Fibroblast of lung (primary cell): ENCODE measurements at regions not wholly inside any gene's neighbourhood (a gene's known extent, or its start where the extent isn't known, plus 50 kb on each side); places are given as distances from the start of the nearest gene placed in this dataset.

Experiments
- EZH2 ChIP-seq: IDR thresholded peaks from 2 replicates; pipeline ENCODE4 v1.5.1; 2012; ENCODE audit warnings: low read length, control low read depth, mild to moderate bottlenecking; ENCODE audit errors: missing control alignments
- TF ChIP-seq, protein P1 (sequence below), 2 donors: IDR thresholded peaks in 1 of 2; conservative IDR thresholded peaks in 1 of 2; 1 replicate in 1 of 2; 2 replicates in 1 of 2; pipeline ENCODE4 v1.5.1; 2011 to 2012; ENCODE audit warnings: low read length in 2 of 2, control low read depth in 1 of 2, inconsistent platforms in 1 of 2, low read depth in 1 of 2, mild to moderate bottlenecking in 1 of 2

- TF ChIP-seq, protein P1, sequence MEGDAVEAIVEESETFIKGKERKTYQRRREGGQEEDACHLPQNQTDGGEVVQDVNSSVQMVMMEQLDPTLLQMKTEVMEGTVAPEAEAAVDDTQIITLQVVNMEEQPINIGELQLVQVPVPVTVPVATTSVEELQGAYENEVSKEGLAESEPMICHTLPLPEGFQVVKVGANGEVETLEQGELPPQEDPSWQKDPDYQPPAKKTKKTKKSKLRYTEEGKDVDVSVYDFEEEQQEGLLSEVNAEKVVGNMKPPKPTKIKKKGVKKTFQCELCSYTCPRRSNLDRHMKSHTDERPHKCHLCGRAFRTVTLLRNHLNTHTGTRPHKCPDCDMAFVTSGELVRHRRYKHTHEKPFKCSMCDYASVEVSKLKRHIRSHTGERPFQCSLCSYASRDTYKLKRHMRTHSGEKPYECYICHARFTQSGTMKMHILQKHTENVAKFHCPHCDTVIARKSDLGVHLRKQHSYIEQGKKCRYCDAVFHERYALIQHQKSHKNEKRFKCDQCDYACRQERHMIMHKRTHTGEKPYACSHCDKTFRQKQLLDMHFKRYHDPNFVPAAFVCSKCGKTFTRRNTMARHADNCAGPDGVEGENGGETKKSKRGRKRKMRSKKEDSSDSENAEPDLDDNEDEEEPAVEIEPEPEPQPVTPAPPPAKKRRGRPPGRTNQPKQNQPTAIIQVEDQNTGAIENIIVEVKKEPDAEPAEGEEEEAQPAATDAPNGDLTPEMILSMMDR (conservative IDR thresholded peaks at IDR 0.05 in 1 of 2, IDR thresholded peaks at IDR 0.05 in 1 of 2; ENCODE audit: low read depth in 1 of 2, low read length in 2 of 2) = no peak
- TF ChIP-seq EZH2 = no peak
These were observed 251.8 kb upstream of the BLID start for GRCh38 chr11:122367809-122368231.
